Natural killer cell (primary cell): ENCODE measurements at regions not wholly inside any gene's neighbourhood (a gene's known extent, or its start where the extent isn't known, plus 50 kb on each side); places are given as distances from the start of the nearest gene placed in this dataset.

Source experiments
- ATAC-seq, 3 donors: fragments of 150-1000 bp in 2 of 3; fragments of 200-7000 bp in 1 of 3; cut with Tn5 transposase; 1 replicate in 1 of 3; 2 replicates in 2 of 3; pipeline ENCODE4 v1.10.0; 2021; ENCODE audit warnings: mild to moderate bottlenecking in 2 of 3, moderate library complexity in 2 of 3
- DNase-seq, 2 donors: peaks; one replicate each; pipeline versions ENCODE4 v3.0.0 to v3.0.0-alpha.2; 2013 to 2021; ENCODE audit warnings: mixed read lengths in 1 of 2
- H3K27ac ChIP-seq: one replicate; pipeline ENCODE4 v1.5.1; 2013; ENCODE audit warnings: mild to moderate bottlenecking, low read length
- H3K27me3 ChIP-seq: one replicate; pipeline ENCODE4 v1.6.1; 2013; ENCODE audit warnings: low read length; ENCODE audit not compliant: control insufficient read depth, insufficient read depth
- H3K36me3 ChIP-seq: one replicate; pipeline ENCODE4 v1.6.1; 2013; ENCODE audit warnings: low read length; ENCODE audit not compliant: control insufficient read depth, insufficient read depth
- H3K4me1 ChIP-seq: one replicate; pipeline ENCODE4 v1.6.1; 2013; ENCODE audit warnings: low read length; ENCODE audit not compliant: control insufficient read depth, insufficient read depth
- H3K4me3 ChIP-seq: one replicate; pipeline ENCODE4 v1.5.1; 2013; ENCODE audit warnings: low read length
- H3K9me3 ChIP-seq: one replicate; pipeline ENCODE4 v1.6.1; 2013; ENCODE audit warnings: low read length; ENCODE audit not compliant: control insufficient read depth, insufficient read depth
- H3K27ac Mint-ChIP-seq, 2 donors: one replicate each; pipeline ENCODE4 v1.8.0; 2022; ENCODE audit warnings: mild to moderate bottlenecking in 2 of 2, mixed read lengths in 2 of 2, moderate library complexity in 1 of 2
- H3K27me3 Mint-ChIP-seq, 2 donors: one replicate each; pipeline ENCODE4 v1.8.0; 2022; ENCODE audit warnings: low read depth in 2 of 2, mixed read lengths in 2 of 2
- H3K36me3 Mint-ChIP-seq: one replicate; pipeline ENCODE4 v1.8.0; 2022; ENCODE audit warnings: mixed read lengths
- H3K4me1 Mint-ChIP-seq, 2 donors: one replicate each; pipeline ENCODE4 v1.8.0; 2022; ENCODE audit warnings: mixed read lengths in 2 of 2
- H3K4me3 Mint-ChIP-seq: one replicate; pipeline ENCODE4 v1.8.0; 2022; ENCODE audit warnings: mild to moderate bottlenecking, moderate library complexity, mixed read lengths
- H3K9me3 Mint-ChIP-seq, 2 donors: one replicate each; pipeline ENCODE4 v1.8.0; 2022; ENCODE audit warnings: mixed read lengths in 2 of 2
- WGBS: methylation state at CpG from one replicate; pipeline ENCODE4 v1.1.7; 2013; ENCODE audit warnings: missing lambda C conversion rate; ENCODE audit not compliant: insufficient coverage; 5-methylcytosine and 5-hydroxymethylcytosine counted together
- intact Hi-C: fragments of 100-400 bp; cut with micrococcal nuclease; formaldehyde crosslinking; loops from one replicate; pipeline ENCODE4 v1.14.2; 2022
- TF ChIP-seq, protein P1 (sequence below): fragments of 200-600 bp; IDR thresholded peaks from one replicate; pipeline ENCODE4 v1.8.0; 2022; ENCODE audit warnings: antibody characterized with exemption

- H3K9me3 Mint-ChIP-seq, result peaks cover 0 to 3% of the 10 kb centered on the region in 2 donors
- no peak overlapping the region for H3K4me3 ChIP-seq
- ATAC-seq, result no peak
- 28% methylated on average over 5 of the region's 5 CpGs for WGBS
- no peak overlapping the region for H3K27ac Mint-ChIP-seq
- no peaks in the 10 kb centered on the region for H3K36me3 ChIP-seq
- no peak overlapping the region for H3K27ac ChIP-seq
- H3K36me3 Mint-ChIP-seq, result no peaks in the 10 kb centered on the region
- H3K9me3 ChIP-seq, result no peaks in the 10 kb centered on the region
- H3K4me1 ChIP-seq, result no peaks in the 10 kb centered on the region
- H3K4me3 Mint-ChIP-seq, result no peak overlapping the region
- no peaks in the 10 kb centered on the region for H3K4me1 Mint-ChIP-seq
- TF ChIP-seq, protein P1, sequence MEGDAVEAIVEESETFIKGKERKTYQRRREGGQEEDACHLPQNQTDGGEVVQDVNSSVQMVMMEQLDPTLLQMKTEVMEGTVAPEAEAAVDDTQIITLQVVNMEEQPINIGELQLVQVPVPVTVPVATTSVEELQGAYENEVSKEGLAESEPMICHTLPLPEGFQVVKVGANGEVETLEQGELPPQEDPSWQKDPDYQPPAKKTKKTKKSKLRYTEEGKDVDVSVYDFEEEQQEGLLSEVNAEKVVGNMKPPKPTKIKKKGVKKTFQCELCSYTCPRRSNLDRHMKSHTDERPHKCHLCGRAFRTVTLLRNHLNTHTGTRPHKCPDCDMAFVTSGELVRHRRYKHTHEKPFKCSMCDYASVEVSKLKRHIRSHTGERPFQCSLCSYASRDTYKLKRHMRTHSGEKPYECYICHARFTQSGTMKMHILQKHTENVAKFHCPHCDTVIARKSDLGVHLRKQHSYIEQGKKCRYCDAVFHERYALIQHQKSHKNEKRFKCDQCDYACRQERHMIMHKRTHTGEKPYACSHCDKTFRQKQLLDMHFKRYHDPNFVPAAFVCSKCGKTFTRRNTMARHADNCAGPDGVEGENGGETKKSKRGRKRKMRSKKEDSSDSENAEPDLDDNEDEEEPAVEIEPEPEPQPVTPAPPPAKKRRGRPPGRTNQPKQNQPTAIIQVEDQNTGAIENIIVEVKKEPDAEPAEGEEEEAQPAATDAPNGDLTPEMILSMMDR, result no peak
- peaks cover 3 to 5% of the 10 kb centered on the region in 2 donors for H3K27me3 Mint-ChIP-seq
- DNase-seq, result no peak
- intact Hi-C loops, result no loop called here
- no peaks in the 10 kb centered on the region for H3K27me3 ChIP-seq
These were observed 121.7 kb downstream of the ZNF664 start for GRCh38 chr12:124094733-124095132.

GRCh38 chr12:124096109-124096508 is 123.1 kb downstream of the ZNF664 start:
- H3K36me3 Mint-ChIP-seq, result no peaks in the 10 kb centered on the region
- DNase-seq, result no peak

GRCh38 chr12:124096869-124097434 is 123.9 kb downstream of the ZNF664 start:
- no peak overlapping the region for H3K4me3 ChIP-seq
- Mint-ChIP-seq H3K36me3 (no peaks in the 10 kb centered on the region), H3K9me3 (no peaks in the 10 kb centered on the region), H3K27me3 (peaks cover 3 to 5% of the 10 kb centered on the region in 2 donors), H3K4me3 (no peak overlapping the region), H3K4me1 (no peaks in the 10 kb centered on the region), H3K27ac (no peak overlapping the region)
- intact Hi-C loops, result no loop called here
- H3K9me3 ChIP-seq, result no peaks in the 10 kb centered on the region
- no peak overlapping the region for H3K27ac ChIP-seq
- TF ChIP-seq, protein P1, result no peak
- DNase-seq (no peak), ATAC-seq (no peak)
- H3K36me3 ChIP-seq, result no peaks in the 10 kb centered on the region
- no peaks in the 10 kb centered on the region for H3K27me3 ChIP-seq
- WGBS, result 81% methylated on average over 8 of the region's 10 CpGs
- H3K4me1 ChIP-seq, result no peaks in the 10 kb centered on the region

More at GRCh38 chr12:124096109-124096508, 123.1 kb downstream of the ZNF664 start:
- TF ChIP-seq, protein P1, result no peak
- Histone ChIP-seq H3K9me3 (no peaks in the 10 kb centered on the region), H3K27ac (no peak overlapping the region), H3K27me3 (no peaks in the 10 kb centered on the region), H3K36me3 (no peaks in the 10 kb centered on the region), H3K4me1 (no peaks in the 10 kb centered on the region), H3K4me3 (no peak overlapping the region)
- Mint-ChIP-seq H3K4me3 (no peak overlapping the region), H3K9me3 (peaks cover 0 to 3% of the 10 kb centered on the region in 2 donors), H3K27ac (no peak overlapping the region), H3K4me1 (no peaks in the 10 kb centered on the region), H3K27me3 (peaks cover 3 to 5% of the 10 kb centered on the region in 2 donors)
- 94% methylated on average over 15 of the region's 15 CpGs for WGBS
- ATAC-seq, result no peak
- intact Hi-C loops, result no loop called here

GRCh38 chr12:124097701-124098100 is 124.7 kb downstream of the ZNF664 start:
- Mint-ChIP-seq H3K36me3 (no peaks in the 10 kb centered on the region), H3K4me3 (no peak overlapping the region), H3K27me3 (peaks cover 3 to 5% of the 10 kb centered on the region in 2 donors), H3K9me3 (no peaks in the 10 kb centered on the region), H3K4me1 (no peaks in the 10 kb centered on the region), H3K27ac (no peak overlapping the region)
- DNase-seq, result no peak
- no peaks in the 10 kb centered on the region for H3K9me3 ChIP-seq
- no peaks in the 10 kb centered on the region for H3K4me1 ChIP-seq
- 70% methylated on average over 7 of the region's 7 CpGs for WGBS
- no peak for ATAC-seq
- H3K4me3 ChIP-seq, result no peak overlapping the region
- TF ChIP-seq, protein P1, result no peak
- no peaks in the 10 kb centered on the region for H3K36me3 ChIP-seq
- no peak overlapping the region for H3K27ac ChIP-seq
- intact Hi-C loops, result no loop called here
- no peaks in the 10 kb centered on the region for H3K27me3 ChIP-seq
